ENCODE measurements at regions not wholly inside any gene's neighbourhood (a gene's known extent, or its start where the extent isn't known, plus 50 kb on each side); places are given as distances from the start of the nearest gene placed in this dataset.
"Not testable (repeated sequence)": the region's sequence is repeated elsewhere in the genome, so short reads cannot be mapped to it uniquely, and the experiment has no call there.

DNA sequence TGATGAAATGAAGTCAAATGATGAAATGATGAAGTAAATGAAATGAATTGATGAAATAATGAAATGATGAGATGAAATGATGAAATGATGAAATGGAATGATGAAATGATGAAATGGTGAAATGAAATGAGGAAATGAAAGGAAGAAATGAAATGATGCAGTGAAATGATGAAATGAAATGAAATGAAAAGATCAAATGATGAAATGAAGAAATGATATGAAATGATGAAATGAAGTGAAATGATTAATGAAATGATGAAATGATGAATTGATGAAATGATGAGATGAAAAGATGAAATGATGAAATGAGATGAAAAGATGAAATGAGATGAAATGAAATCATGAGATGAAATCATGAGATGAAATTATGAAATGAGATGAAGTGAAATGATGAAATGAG, 139.2 kb upstream of the ERV3-1 start:
- not testable (repeated sequence) for DNase-seq (ENCODE audit: low read depth)

- not testable (repeated sequence) for DNase-seq (ENCODE audit: low read depth)
These were observed 138.5 kb upstream of the ERV3-1 start for GRCh38 chr7:65145008-65145407.

DNA sequence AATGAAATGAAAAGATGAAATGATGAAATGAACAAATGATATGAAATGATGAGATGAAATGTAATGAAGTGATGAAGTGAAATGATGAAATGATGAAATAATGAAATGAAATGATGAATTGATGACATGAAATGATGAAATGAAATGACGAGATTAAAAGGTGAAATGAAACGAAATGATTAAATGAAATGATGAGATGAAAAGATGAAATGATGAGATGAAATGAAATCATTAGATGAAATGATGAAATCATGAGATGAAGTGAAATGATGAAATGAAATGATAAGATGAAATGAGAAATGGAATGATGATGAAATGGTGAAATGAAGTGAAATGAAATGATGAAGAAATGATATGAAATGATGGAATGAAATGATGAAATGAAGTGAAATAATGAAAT, 138.1 kb upstream of the ERV3-1 start:
- not testable (repeated sequence) for DNase-seq (ENCODE audit: low read depth)

- DNase-seq (ENCODE audit: low read depth), result not testable (repeated sequence)
These were observed 137.6 kb upstream of the ERV3-1 start for GRCh38 chr7:65144119-65144518.

DNA sequence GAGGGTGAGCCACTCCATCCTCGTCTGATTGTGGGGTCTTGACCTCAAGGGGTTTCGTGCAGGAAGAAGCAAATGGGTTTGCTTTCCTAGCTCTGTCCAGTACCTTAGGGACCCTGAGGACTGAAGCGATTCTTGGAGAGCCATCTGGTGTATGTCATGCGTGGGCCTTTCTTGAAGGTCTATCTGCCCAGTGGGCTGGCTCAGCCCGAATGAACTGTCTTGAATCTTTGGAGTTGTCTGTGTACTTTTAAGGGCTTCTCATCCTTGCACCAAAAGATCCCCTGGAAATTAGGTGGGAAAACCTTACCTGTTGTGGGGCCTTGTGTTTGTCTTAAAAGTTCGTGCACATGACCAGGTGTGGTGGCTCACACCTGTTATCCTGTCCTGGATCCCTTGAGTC, 135.4 kb upstream of the ERV3-1 start:
- DNase-seq (ENCODE audit: low read depth), result not testable (repeated sequence)

- DNase-seq (ENCODE audit: low read depth), result not testable (repeated sequence)
These were observed 134.9 kb upstream of the ERV3-1 start for GRCh38 chr7:65141405-65141778.

- not testable (repeated sequence) for DNase-seq (ENCODE audit: low read depth)
These were observed 134.3 kb upstream of the ERV3-1 start for GRCh38 chr7:65140543-65141404.

DNA sequence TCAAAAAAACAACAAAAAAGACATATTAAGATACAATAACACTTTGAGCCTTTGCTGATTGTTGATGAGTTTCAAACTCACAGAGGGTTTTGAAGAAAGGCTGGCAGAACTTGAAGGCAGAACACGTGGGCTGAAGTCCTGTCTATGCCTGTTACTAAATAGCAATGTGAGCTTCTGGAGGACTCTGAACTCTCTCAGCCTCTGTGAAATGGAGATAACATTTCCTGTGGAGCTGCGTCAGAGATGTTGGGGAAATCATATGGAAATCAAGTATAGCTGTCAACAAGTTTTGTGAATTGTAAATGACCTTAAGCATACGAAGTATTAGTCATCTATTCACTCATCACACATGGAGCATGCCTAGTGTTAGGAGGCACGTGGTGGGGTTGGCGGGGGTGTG, 130.4 kb upstream of the ERV3-1 start:
- DNase-seq (ENCODE audit: low read depth), result not testable (repeated sequence)

GRCh38 chr7:65133087-65133486, 126.6 kb upstream of the ERV3-1 start:
- not testable (repeated sequence) for DNase-seq (ENCODE audit: low read depth)

DNA sequence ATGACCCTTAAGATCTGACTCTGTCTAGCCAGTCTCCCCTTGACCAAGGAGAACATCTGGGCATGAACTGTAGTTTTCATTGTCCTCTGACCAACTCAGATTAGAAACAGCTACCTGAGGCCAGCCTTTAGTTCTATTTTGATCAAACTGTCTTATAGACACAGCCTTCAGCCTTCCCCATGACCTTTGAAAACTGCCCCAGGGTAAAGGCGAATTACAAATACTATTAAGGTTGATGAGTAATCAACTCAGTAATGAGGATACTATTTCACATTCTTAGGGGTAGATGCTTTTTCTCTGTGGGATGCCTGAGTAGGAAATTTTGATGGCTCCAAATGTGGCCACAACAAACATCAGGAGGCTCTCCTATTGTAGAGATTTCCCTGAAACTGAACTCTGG, 125.8 kb upstream of the ERV3-1 start:
- not testable (repeated sequence) for DNase-seq (ENCODE audit: low read depth)

- DNase-seq (ENCODE audit: low read depth), result not testable (repeated sequence)
These were observed 120.9 kb upstream of the ERV3-1 start for GRCh38 chr7:65127364-65127763.

GRCh38 chr7:65124600-65124999, 118.1 kb upstream of the ERV3-1 start:
- DNase-seq (ENCODE audit: low read depth), result not testable (repeated sequence)

- not testable (repeated sequence) for DNase-seq (ENCODE audit: low read depth)
These were observed 99.2 kb upstream of the ERV3-1 start for GRCh38 chr7:65105650-65106203.

GRCh38 chr7:65100499-65100898, 94.0 kb upstream of the ERV3-1 start:
- DNase-seq (ENCODE audit: low read depth), result not testable (repeated sequence)

- DNase-seq (ENCODE audit: low read depth), result not testable (repeated sequence)
These were observed 75.2 kb upstream of the ERV3-1 start for GRCh38 chr7:65081669-65082055.

DNA sequence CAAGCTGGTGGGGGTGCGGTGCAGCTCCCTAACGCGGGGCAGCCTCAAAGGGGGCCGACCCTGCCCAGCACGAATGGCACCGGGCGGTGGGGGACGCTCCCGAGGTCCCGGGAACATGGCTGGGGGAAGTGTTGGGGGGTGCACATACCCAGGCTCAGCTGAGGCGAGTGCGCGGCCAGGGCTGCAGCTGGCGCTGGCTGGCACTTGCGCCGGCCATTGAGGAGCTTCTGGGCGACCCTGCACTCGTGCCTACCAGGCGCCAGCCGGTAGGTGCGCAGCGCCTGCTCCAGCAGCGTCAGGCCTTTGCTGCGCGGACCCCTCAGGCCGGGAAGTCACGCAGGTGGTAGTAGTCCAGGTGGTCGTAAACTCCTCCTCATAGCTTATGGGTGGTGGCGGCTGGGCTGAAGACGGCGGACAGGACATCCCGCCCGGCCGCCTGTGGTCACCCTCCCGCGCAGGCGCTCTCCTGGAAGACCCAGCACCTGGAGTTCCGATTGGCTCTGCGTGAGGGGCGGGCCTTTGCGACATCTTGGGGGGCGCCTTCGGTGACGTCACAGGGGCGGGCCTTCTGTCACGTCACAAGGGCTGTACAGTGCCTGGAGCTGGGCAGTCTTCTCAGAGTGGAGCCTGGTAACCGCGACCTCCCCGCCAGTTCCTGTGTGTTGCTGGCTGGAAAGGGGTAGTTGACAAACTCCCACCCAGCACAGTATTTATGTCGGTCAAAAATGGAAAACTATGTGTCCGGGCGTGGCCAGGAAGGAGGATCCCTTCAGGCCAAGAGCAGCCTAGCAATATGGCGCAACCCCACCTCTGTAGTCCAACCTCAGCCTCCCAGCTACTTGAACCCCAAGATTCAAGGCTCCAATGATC, 74.5 kb upstream of the ERV3-1 start:
- peak; percentile 84 for DNase-seq (ENCODE audit: low read depth)

- DNase-seq (ENCODE audit: low read depth), result not testable (repeated sequence)
These were observed 68.5 kb upstream of the ERV3-1 start for GRCh38 chr7:65074959-65075358.

DNA sequence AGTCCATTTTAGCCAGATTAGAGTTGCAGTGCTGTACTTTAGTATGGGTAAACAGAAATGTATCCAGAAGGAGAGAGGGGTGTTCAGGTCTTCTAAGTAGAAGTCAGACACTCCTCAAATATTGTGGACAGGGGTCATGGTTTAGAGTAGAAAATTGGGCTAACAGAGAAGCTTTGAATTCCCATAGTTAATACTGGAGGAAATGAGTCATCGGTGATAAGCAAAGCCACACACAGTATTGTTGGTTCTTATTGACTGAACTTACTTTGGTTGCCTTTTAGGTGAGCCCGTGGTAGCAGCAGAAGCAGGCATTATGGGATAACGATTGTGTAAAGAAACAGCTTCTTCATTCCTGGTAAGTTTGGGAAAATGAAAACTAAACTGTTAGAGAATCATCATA, 66.7 kb upstream of the ERV3-1 start:
- not testable (repeated sequence) for DNase-seq (ENCODE audit: low read depth)

DNA sequence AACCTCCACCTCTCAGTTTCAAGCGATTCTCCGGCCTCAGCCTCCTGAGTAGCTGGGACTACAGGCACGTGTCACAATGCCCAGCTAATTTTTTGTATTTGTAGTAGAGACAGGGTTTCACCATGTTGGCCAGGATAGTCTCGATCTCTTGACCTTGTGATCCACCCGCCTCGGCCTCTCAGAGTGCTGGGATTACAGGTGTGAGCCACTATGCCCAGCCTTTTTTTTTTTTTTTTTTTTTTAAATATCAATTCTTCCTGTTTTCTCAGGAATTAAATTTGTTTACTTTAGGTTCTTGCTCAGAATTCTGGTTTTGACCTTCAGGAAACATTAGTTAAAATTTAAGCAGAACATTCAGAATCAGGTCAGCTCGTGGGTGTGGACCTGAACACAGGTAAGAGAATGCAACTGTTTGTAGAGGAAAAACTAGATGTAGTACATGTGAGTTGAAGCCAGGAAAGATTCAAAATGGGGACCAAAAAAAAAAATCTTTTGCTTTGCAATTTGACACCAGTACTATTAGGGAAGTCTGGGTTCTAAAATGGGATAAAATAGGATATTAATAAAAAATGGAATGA, 65.5 kb upstream of the ERV3-1 start:
- not testable (repeated sequence) for DNase-seq (ENCODE audit: low read depth)

DNA sequence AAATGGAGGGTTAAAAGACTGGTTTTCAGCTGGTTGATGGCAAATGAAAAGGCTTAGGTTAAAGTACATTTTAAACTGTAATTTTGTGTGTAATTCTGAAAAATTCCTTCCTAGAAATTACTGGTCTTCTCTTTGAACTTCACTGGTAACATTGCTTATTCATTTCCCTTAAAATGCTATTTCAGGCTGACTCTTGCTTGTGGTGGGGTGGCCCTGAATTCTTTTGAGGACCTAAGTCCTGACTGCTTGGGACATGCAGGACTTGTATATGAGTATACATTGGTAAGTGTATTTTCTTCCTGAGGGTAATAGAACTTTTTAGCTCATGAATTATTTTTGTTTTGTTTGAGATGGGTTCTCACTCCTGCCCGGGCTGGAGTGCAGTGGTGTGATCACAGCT, 63.0 kb upstream of the ERV3-1 start:
- not testable (repeated sequence) for DNase-seq (ENCODE audit: low read depth)

GRCh38 chr7:65062566-65062965, 56.1 kb upstream of the ERV3-1 start:
- DNase-seq (ENCODE audit: low read depth), result not testable (repeated sequence)

GRCh38 chr7:65059247-65059646, 52.8 kb upstream of the ERV3-1 start:
- DNase-seq (ENCODE audit: low read depth), result not testable (repeated sequence)

Data from stimulated activated CD8-positive, alpha-beta memory T cell treated with anti-CD3 and anti-CD28 coated beads, Interleukin-15, amount 100 ng/mL, for 1 hour (primary cell).